Activated naive CD8-positive, alpha-beta T cell treated with anti-CD3 and anti-CD28 coated beads, Interleukin-2, amount 10 ng/mL, durations not matched to agents 7 days and 5 days (primary cell): ENCODE measurements at regions not wholly inside any gene's neighbourhood (a gene's known extent, or its start where the extent isn't known, plus 50 kb on each side); places are given as distances from the start of the nearest gene placed in this dataset.
A peak's percentile ranks its signal among the peaks of the same experiment; 100 is the strongest.
"Not testable (repeated sequence)": the region's sequence is repeated elsewhere in the genome, so short reads cannot be mapped to it uniquely, and the experiment has no call there.

Experiments used
- ATAC-seq: fragments of 150-1000 bp; cut with Tn5 transposase; one replicate; pipeline ENCODE4 v1.10.0; 2021; ENCODE audit warnings: low read depth, moderate library complexity
- POLR2A ChIA-PET: fragments of 350-600 bp; sonication (Branson Sonifier 250); formaldehyde crosslinking; loops from one replicate; lab custom pipeline; 2021; ENCODE audit warnings: antibody characterized with exemption; lab: Charles Lee
- DNase-seq: peaks from one replicate; pipeline ENCODE4 v3.0.0; 2021
- H3K27ac Mint-ChIP-seq: one replicate; pipeline ENCODE4 v1.8.0; 2022; ENCODE audit warnings: mild to moderate bottlenecking, mixed read lengths
- H3K27me3 Mint-ChIP-seq: one replicate; pipeline ENCODE4 v1.8.0; 2022; ENCODE audit warnings: mild to moderate bottlenecking, moderate library complexity, mixed read lengths
- H3K36me3 Mint-ChIP-seq: one replicate; pipeline ENCODE4 v1.8.0; 2021; ENCODE audit warnings: mild to moderate bottlenecking, mixed read lengths
- H3K4me1 Mint-ChIP-seq: one replicate; pipeline ENCODE4 v1.8.0; 2021; ENCODE audit warnings: mixed read lengths
- H3K4me3 Mint-ChIP-seq: one replicate; pipeline ENCODE4 v1.8.0; 2022; ENCODE audit warnings: mild to moderate bottlenecking, moderate library complexity, mixed read lengths
- H3K9me3 Mint-ChIP-seq: one replicate; pipeline ENCODE4 v1.8.0; 2021; ENCODE audit warnings: mixed read lengths

DNA sequence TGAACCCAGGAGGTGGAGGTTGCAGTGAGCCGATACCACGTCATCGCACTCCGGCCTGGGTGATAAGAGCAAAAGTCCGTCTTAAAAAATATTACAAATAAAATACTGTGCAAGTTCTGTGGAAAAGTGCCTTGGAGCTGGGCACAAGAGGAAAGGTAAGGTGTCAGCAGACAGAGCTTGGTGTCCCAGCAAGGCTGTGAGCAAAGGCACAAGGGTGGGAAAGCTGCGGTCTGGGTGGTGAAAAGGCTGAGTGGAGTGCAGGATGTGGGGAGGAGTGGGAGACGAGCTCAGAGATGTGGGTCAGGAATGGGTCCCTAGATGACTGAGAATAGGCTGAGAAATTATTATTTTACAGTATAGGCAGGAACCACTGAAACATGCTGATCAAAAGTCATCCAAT lies 150.6 kb downstream of the RHOU start:
- Mint-ChIP-seq H3K4me1 (peaks cover 23% of the 10 kb centered on the region), H3K4me3 (no peak overlapping the region), H3K27me3 (no peaks in the 10 kb centered on the region), H3K9me3 (peaks cover 7% of the 10 kb centered on the region), H3K27ac (no peak overlapping the region), H3K36me3 (peaks cover 6% of the 10 kb centered on the region)
- DNase-seq, result no peak
- POLR2A ChIA-PET, result no interaction called here
- ATAC-seq, result no peak

DNA sequence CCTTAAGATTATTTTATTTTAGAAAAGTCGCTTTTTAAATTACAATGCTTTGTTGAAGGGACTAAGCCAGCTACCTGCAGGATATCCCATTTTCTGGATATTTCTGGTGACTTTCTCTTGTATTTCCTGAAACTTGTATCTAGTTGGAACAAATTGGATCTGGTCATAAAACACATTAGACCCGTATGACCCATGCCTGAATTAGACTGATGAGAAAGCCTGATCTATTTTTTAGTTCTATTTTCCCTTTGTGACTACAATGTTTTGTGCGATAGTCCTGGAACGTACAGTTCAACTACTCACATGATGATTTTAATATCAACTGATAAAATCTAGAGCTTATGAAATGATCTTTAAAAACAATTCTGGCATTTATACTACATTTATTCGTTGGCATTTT lies 151.8 kb downstream of the RHOU start:
- H3K27me3 Mint-ChIP-seq, result no peaks in the 10 kb centered on the region
- POLR2A ChIA-PET, result no interaction called here
- DNase-seq (no peak), ATAC-seq (no peak)
- no peak overlapping the region for H3K4me3 Mint-ChIP-seq
- peaks cover 25% of the 10 kb centered on the region for H3K4me1 Mint-ChIP-seq
- peaks cover 6% of the 10 kb centered on the region for H3K36me3 Mint-ChIP-seq
- peaks cover 7% of the 10 kb centered on the region for H3K9me3 Mint-ChIP-seq
- H3K27ac Mint-ChIP-seq, result no peak overlapping the region

DNA sequence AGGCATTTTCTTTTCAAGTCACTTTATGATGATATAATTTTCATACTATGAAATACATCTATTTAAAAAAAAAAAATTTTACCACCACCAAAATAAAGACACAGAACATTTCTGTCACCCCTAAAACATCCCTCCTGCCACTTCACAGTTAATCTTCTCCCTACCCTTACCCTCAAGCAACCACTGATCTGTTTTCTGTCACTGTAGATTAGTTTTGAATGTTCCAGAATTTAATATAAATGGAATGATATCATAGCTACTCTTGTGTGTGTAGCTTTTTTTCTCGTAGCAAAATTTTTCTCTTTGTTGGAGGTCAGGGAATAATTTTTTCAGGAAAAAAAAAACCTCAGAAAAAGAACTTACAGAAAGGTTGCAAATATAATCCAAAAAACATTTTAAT lies 152.7 kb downstream of the RHOU start:
- POLR2A ChIA-PET, result no interaction called here
- H3K4me3 Mint-ChIP-seq, result no peak overlapping the region
- DNase-seq (no peak), ATAC-seq (no peak)
- H3K4me1 Mint-ChIP-seq, result peaks cover 25% of the 10 kb centered on the region
- peaks cover 6% of the 10 kb centered on the region for H3K36me3 Mint-ChIP-seq
- peaks cover 7% of the 10 kb centered on the region for H3K9me3 Mint-ChIP-seq
- H3K27me3 Mint-ChIP-seq, result peaks cover 1% of the 10 kb centered on the region
- H3K27ac Mint-ChIP-seq, result no peak overlapping the region

DNA sequence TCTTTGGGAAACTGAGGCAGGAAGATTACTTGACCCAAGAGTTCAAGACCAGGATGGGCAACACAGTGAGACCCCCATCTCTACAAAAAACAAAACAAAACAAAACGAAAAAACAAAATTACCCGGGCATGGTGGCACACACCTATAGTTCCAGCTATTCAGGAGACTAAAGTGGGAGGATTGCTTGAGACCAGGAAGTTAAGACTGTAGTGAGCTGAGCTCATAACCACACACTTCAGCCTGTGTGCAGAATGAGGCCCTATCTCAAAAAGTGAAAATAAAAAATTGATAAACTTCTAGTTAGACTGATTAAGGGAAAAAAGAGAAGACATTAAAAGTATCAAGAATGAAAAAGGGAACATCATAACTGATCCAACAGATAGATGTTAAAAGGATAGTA lies 154.0 kb downstream of the RHOU start:
- Mint-ChIP-seq H3K36me3 (peaks cover 6% of the 10 kb centered on the region), H3K4me3 (peak overlapping the region; percentile 28), H3K27me3 (peaks cover 2% of the 10 kb centered on the region), H3K4me1 (peaks cover 25% of the 10 kb centered on the region), H3K9me3 (peaks cover 3% of the 10 kb centered on the region), H3K27ac (no peak overlapping the region)
- POLR2A ChIA-PET, result no interaction called here
- DNase-seq, result no peak
- ATAC-seq, result peak; percentile 70

DNA sequence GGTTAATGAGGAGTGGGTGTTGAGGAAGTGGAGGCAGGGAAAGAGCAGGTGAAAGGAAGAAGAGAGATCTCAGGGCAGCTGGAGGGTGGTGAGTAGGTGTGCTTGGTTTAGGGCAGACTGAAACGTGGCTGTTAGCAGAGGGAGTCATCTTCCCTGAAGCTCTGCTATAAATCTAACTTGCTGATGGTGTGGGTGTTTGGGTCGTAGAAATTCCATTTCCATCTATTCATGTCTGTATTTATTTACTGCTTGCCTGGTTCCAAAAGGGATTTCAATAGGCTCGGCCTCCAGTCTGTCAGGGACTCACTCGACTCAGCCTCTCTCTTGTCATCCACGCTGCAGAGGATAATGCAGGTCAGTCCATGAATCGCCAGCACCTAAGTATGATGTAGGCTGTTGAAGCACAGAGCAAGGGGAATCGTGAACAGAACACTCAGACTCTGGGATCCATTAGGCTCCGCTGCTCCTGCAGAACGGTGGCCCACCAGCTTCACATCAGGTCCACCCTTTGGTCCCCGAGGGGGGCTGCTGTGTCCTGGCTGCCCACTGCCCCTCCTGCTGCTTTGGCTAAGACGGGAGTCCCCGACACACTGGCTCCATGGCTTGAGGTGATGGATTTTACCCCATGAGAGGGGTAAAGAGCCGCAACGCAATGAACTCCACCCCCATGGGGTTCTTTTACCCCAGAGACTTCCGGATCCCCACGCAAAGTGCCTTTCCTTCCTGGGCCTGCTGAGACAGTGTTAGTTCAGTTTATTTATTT lies 156.2 kb downstream of the RHOU start:
- no peak for DNase-seq
- Mint-ChIP-seq H3K4me1 (peaks cover 20% of the 10 kb centered on the region), H3K27ac (no peak overlapping the region), H3K36me3 (no peaks in the 10 kb centered on the region), H3K9me3 (no peaks in the 10 kb centered on the region), H3K4me3 (no peak overlapping the region), H3K27me3 (peaks cover 2% of the 10 kb centered on the region)
- POLR2A ChIA-PET, result no interaction called here
- ATAC-seq, result no peak

DNA sequence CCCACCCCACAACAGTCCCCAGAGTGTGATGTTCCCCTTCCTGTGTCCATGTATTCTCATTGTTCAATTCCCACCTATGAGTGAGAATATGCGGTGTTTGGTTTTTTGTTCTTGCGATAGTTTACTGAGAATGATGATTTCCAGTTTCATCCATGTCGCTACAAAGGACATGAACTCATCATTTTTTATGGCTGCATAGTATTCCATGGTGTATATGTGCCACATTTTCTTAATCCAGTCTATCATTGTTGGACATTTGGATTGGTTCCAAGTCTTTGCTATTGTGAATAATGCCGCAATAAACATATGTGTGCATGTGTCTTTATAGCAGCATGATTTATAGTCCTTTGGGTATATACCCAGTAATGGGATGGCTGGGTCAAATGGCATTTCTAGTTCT lies 156.9 kb downstream of the RHOU start:
- peaks cover 20% of the 10 kb centered on the region for H3K4me1 Mint-ChIP-seq
- DNase-seq, ATAC-seq, H3K4me3 Mint-ChIP-seq, H3K27me3 Mint-ChIP-seq, H3K9me3 Mint-ChIP-seq, H3K36me3 Mint-ChIP-seq, POLR2A ChIA-PET, H3K27ac Mint-ChIP-seq: not testable (repeated sequence)

DNA sequence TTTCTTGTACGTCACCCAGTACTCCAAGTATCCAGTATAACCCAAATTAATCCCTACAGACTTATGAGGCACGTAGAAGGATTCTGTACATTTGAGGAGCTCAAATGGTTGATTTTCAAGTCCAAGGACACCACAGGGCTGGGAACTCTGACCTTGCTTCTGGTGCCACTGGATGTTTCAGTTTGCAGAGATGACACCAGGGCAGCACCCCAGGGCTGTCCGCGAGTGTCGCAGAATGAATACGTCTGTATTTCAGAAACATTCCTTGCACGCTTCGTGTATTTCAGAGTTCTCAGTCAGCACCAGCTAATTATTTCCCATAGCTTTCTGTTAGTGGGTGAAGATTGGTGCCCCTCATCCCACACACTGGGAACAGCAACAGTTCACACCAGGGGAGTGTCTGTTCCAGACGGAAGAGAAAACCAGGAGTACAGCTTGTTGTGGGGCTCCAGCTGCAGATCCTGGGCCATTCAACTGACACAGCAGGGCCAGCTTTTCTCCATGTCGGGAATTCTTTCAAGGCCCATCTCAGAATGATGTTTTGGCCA lies 159.2 kb downstream of the RHOU start:
- POLR2A ChIA-PET, result no interaction called here
- ATAC-seq (no peak), DNase-seq (no peak)
- Mint-ChIP-seq H3K9me3 (no peaks in the 10 kb centered on the region), H3K27ac (no peak overlapping the region), H3K27me3 (peaks cover 6% of the 10 kb centered on the region), H3K4me3 (no peak overlapping the region), H3K36me3 (no peaks in the 10 kb centered on the region), H3K4me1 (peaks cover 15% of the 10 kb centered on the region)

DNA sequence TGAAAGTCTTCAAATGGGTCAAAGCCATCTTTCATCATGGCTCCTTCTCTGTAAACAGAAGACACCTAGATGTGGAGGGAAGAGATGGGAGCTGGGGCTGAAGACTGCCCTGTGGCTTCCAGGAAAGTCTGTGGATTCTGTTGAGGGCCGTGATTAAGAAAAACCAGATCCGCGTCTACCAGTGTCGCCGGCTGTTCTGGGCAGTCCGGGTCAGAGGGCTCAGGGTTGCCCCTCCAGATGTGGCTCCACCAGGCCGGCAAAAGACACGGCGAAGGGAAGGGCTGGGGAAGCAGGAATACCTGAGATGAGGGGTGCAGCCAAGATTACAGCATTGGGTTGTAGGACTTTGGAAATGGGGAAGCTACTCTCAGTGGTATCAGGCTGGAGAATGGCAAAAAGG lies 162.6 kb downstream of the RHOU start:
- Mint-ChIP-seq H3K27ac (no peak overlapping the region), H3K4me3 (no peak overlapping the region), H3K27me3 (peaks cover 8% of the 10 kb centered on the region), H3K36me3 (no peaks in the 10 kb centered on the region), H3K9me3 (no peaks in the 10 kb centered on the region), H3K4me1 (peaks cover 2% of the 10 kb centered on the region)
- no peak for DNase-seq
- no peak for ATAC-seq
- POLR2A ChIA-PET, result no interaction called here

DNA sequence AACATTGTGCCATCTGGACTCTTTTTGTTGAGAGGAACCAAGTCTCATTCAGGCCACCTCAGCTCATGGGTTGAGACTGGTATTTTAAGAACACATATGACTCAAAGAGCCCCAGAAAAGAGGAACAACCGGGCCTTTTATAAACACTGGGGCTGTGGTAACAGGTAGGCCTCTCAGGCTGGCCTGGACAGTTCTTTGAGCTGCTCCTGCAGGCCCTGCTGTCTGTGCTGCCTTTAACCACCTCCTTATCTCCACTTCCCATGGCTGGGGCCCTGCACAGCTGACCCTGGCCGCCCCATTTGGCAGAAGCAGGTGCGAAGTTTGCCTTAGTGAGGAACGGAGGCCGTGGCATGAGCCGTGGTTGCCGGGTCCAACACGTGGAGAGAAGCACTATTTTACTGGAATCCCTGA lies 163.3 kb downstream of the RHOU start:
- peaks cover 7% of the 10 kb centered on the region for H3K27me3 Mint-ChIP-seq
- no peak overlapping the region for H3K27ac Mint-ChIP-seq
- H3K4me1 Mint-ChIP-seq, result peaks cover 2% of the 10 kb centered on the region
- no peaks in the 10 kb centered on the region for H3K9me3 Mint-ChIP-seq
- H3K36me3 Mint-ChIP-seq, result no peaks in the 10 kb centered on the region
- POLR2A ChIA-PET, result no interaction called here
- no peak overlapping the region for H3K4me3 Mint-ChIP-seq
- DNase-seq, result no peak
- ATAC-seq, result no peak

DNA sequence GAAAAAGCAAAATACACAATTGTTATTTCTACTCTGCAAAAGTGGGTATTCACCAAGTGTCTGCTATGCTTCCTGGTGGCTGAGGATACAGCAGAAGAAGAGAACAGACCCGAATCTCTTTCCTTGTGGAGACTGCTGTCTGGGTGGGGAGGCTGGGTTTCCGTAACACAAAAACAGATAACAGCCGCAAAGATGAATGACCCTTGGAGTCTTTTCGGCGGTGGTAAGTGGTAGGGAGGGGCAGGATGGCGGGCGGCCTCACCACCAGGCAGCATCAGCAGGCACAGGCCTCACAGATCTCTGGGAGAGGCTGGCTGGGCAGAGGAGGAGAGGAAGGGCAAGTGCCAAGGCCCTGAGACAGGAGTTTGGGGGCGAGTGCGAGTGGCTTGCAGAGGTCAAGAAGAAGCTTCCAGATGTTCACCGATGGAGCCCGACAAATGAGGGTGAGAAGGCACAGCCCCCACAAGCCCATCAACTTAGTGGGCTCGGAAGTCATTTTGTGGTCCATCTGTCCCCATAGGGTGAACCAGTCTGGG lies 164.2 kb downstream of the RHOU start:
- H3K9me3 Mint-ChIP-seq, result no peaks in the 10 kb centered on the region

DNA sequence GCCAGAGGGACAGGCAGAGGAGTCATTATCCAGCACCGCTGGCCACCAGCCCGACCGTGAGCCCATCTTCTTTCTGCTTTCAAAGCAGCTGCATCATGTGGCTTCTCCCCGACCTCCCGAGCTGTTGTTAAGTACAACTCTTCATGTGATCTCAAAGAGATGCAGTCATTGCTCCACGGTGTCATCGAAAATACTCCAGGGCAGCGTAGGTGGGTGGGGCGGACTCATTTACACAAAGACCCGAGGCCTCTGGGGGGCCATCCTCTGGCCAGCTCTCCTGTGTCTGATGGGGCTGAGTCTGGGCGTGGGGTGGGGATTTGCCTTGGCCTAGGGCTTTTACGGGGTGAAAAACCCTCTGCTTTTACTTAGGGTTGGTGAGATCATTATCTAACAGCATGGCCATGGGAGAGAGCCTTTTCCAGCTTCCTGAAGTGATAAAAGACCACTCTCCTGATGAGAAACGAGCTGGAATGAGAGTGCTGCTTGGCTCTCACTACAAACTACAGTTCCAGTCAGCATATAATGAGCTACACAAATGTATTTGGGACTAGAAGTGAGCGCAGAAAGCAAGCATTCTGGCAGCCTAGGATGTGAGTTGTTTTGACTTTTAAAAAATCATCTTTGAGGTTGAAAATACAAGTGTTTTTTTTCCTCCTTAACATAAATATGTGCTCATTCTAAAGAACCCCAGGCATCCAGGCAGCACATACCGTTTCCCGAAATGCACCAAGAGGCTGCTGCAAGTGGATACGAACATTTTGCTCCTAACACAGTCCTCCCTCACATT lies 165.0 kb downstream of the RHOU start:
- H3K9me3 Mint-ChIP-seq, result no peaks in the 10 kb centered on the region
- ATAC-seq (no peak), DNase-seq (no peak)
- H3K4me1 Mint-ChIP-seq, result peaks cover 2% of the 10 kb centered on the region
- no peaks in the 10 kb centered on the region for H3K36me3 Mint-ChIP-seq
- peaks cover 7% of the 10 kb centered on the region for H3K27me3 Mint-ChIP-seq
- POLR2A ChIA-PET, result no interaction called here
- no peak overlapping the region for H3K4me3 Mint-ChIP-seq
- H3K27ac Mint-ChIP-seq, result no peak overlapping the region

More for the DNA sequence above, 164.2 kb downstream of the RHOU start:
- no peak overlapping the region for H3K4me3 Mint-ChIP-seq
- H3K36me3 Mint-ChIP-seq, result no peaks in the 10 kb centered on the region
- DNase-seq (no peak), ATAC-seq (no peak)
- POLR2A ChIA-PET, result no interaction called here
- peaks cover 2% of the 10 kb centered on the region for H3K4me1 Mint-ChIP-seq
- H3K27me3 Mint-ChIP-seq, result peaks cover 7% of the 10 kb centered on the region
- H3K27ac Mint-ChIP-seq, result no peak overlapping the region

DNA sequence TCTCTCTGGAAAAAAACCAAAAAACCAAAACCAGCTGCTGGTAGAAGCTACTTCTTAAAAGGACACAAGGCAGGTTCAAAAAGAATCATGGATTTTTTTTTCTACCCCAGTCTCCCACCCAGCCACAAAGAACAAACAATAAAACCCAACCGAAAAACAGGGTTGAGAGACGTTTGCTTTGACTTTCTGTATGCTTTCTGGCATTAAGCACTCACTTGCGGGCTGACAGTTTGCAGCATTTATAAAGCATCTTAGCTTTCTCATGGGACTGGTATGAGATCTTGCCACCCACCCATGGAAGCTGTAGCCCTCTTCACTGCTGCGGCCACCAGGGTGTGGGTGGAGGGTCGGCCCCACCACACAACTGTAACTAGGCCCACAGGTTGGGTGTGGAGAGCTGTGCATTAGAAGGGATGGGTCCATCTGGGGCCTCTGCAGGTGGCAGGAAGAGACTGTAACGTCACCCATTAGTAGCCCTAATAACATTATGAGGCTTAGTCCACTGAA lies 165.7 kb downstream of the RHOU start:
- POLR2A ChIA-PET, result no interaction called here
- Mint-ChIP-seq H3K4me3 (no peak overlapping the region), H3K4me1 (peaks cover 2% of the 10 kb centered on the region), H3K9me3 (no peaks in the 10 kb centered on the region), H3K27me3 (peaks cover 7% of the 10 kb centered on the region), H3K36me3 (no peaks in the 10 kb centered on the region), H3K27ac (no peak overlapping the region)
- DNase-seq (no peak), ATAC-seq (no peak)

DNA sequence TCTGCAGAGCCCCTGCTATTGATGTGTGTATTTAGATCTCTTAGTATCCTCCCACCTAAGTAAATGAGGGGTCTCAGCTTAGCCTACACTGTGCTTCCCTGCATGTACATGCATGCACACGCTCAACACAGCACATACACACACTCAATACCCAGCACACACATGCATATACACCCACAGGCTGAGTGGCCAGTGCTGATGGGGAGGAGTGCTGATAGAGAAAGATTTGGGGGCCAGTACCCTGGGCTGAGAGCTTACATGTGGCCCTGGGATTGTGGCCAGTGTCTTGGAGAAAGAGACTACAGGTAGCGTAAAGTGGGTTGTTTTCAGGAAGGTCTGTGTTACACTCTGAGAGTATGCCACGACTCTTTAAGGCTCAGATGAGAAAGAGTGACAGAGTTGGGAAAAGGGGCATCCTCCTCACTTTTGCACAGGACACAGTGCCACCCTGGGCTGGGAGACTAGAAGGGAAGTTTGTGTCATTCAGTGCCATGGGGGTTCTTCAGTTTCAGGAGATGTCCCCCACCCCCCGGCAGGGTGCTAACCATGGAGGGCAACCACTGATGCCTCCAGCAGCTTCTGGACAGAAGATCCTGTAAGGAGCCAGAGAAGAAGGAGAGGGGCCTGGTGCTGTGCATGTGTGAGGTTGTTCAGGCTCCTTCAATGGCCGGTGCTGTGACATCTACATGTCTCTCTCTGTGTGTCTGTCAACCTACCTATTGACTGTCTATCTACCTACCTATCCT lies 166.8 kb downstream of the RHOU start:
- POLR2A ChIA-PET, result no interaction called here
- no peak for ATAC-seq
- H3K27me3 Mint-ChIP-seq, result peaks cover 10% of the 10 kb centered on the region
- peaks cover 2% of the 10 kb centered on the region for H3K4me1 Mint-ChIP-seq
- H3K27ac Mint-ChIP-seq, result no peak overlapping the region
- H3K36me3 Mint-ChIP-seq, result no peaks in the 10 kb centered on the region
- H3K4me3 Mint-ChIP-seq, result no peak overlapping the region
- no peak for DNase-seq
- H3K9me3 Mint-ChIP-seq, result no peaks in the 10 kb centered on the region
